ENCODE measurements at regions not wholly inside any gene's neighbourhood (a gene's known extent, or its start where the extent isn't known, plus 50 kb on each side); places are given as distances from the start of the nearest gene placed in this dataset.

DNA sequence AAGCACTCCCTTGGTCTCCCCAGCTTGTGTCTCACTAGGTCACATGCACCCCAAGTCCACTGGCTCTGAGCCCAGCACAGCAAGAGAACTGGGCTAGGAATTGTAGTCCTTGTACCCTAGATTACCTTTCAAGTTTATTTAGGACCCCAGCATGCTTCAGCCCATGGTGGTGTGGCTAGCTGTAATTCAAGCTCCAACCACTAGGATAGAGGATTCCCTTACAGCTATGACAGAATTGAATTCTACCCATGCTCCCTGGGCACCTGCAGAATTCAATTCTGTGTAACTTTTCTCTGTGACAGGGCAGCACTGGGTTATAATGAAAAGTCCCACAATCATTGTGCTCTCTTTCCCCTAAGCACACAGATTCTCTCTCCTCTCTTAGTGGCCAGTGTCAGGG lies 253.8 kb upstream of the DMD start:
- DNase-seq = no peak

DNA sequence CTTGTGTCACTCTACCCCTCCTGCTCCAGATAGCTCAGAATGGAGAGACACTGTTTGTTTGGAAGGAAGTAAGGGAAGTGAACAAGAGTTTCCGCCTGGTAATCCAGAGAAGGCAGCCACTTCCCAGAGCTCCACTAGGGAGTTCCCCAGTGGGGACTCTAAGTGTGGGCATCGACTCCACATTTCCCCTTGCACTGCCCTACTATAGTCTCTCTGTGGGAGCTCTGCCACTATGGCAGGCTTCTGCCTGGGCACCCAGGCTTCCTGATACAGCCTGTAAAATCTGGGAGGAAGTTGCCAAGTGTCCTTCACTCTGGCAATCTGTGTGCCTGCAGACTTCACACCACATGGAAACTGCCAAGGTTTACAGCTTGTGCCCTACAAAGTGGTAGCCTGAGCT lies 245.8 kb upstream of the DMD start:
- no peak for DNase-seq

DNA sequence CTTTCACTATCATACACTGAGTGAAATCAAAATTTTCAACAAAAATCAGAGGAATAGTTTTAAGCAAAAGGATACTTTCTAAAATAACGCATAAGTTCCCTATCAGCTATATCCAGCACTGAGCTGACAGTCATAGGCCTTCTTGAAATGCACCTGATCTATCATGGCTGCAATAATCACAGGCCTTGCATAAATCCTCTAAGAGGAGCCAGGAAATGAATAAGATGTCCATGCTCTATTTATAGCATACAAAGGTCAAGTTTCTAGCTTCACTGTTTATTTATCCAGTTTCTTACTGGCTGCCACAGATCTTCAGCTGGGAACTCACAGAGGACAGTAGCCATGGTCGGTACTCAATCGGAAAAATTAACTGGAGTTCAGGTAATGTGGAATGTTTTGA lies 235.9 kb upstream of the DMD start:
- DNase-seq = no peak

DNA sequence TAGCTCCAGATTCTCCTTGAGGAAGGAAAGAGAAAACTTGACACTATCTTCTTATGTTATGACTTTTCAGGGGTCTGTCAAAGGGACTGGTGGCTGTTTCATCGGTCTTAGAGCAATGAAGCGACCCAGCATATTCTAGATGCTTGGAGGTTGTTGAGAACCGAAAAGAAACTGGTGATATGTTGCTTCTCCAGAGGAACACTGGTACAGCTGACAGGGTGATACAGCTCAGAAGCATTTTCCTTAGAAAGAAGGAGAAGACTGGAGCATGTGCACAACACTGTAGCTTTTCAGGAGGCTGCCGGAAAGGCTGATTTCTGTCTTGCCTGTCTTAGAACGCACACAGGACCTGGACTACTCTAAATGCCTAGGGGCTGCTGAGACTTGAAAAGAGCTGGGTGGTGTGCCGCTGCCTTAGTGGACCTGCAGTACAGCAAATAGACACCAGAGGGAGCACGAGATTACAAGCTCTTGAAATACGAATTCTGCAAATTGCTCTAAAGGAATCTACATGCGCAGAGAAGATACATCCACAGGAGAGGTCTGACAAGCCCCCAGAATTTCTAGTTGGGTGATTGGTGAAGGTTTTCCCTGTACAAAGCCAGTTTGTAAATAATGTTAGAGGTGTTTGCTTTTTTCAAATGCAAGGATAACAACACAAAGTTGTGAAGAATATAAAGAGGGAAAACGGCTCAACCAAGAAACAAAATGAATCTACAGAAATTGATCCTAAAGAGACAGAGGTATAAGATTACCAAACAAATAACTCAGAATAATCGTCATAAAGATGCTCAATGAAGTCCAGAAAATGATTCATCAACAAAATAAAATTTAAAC lies 223.1 kb upstream of the DMD start:
- DNase-seq = peak; percentile 13

DNA sequence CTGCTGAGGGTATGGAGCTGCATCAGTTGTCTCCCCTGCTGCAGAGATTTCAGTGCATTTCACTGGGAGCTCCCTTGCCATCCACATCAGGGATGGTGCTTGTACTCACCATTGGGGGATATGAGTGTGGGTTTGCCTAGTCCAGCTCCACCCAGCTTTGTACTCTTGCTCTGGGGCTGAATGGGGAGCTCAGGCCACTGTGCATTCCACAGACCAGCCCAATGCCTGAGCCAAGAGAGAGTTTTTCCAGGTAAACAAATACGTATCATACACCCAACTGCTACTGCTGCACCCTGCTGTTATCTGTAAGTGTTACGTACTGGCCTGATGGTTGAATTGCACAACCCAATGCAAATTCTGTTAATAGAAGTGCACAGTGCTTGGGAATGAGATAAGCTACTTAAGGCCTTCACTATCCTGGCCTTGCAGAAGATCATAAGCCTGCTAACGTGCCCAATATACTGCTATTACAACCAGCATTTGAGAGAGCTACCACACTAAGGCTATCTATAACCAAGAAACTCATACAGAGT lies 205.0 kb upstream of the DMD start:
- DNase-seq = no peak

DNA sequence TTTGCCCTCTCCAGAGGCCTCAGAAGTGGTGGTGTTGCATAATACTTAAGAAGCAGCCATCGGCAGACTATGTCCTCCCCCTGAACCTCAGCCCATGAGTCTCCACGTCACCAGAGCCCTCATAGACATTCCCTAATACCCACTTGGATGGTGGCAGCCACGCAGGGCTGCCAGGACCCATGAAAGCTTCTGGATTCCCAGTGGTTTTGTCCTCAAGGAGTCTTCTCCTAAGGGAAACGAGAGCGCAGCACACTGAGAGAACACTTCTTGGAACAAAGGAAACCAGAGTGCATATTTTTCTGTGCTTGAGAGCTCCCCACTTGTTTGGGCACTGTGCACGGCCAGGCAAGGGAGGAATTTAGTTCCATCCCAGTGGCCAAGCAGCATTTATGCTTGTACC lies 204.1 kb upstream of the DMD start:
- no peak for DNase-seq

DNA sequence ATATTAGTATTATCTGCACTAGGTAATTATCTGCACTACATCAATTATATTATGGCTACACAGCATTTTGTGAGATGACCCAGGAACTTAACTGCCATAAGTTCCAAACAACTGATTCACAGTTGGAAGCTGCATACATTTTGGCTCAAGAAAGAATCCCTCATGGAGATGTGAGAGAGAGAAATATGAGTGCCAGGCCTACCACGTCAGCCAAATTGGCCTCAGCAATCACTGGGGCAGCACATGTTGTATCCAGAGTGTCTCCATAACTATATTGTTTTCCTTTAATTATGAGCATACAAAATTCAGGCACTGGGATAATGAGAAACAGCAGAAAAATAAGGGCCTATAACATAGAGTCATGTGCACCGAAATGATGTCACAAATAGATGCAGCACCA lies 174.2 kb upstream of the DMD start:
- no peak for DNase-seq

DNA sequence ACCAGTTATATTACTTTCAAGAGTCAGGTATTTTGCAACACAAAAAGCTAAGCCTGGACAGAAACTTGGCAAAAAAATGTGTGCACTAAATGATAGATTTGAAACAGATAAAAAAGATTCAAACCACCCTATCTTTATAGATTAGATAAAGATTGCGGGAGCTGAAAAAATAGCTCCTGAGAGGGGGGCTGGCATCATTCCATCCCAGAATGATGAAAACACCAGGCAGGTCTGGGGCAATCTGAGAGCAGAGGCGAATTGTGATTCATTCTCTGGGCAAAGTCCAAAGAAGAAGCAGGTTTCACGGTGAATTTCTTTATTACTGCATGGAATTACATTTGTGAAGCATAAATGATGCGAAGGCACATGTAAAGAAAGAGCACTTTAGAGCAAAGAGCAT lies 168.5 kb upstream of the DMD start:
- peak; percentile 21 for DNase-seq

DNA sequence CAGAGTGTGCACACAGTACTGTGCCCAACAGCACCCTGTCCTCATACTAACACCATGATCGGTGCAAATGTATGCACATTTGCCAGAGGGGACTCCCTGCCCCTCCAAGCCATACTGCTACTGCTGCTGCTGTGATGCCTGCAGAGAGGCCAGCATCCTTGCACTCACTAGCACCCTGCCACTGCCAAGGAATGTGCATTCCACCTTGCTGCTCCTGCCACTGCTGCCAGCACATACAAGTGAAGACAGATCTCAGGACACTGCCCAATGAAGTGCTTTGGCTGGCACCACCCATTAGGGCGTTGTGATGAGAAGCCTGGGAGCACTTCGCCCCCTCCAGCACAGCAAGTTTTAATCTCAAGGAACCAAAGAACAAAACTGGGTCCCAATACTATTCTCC lies 146.3 kb upstream of the DMD start:
- DNase-seq = no peak

DNA sequence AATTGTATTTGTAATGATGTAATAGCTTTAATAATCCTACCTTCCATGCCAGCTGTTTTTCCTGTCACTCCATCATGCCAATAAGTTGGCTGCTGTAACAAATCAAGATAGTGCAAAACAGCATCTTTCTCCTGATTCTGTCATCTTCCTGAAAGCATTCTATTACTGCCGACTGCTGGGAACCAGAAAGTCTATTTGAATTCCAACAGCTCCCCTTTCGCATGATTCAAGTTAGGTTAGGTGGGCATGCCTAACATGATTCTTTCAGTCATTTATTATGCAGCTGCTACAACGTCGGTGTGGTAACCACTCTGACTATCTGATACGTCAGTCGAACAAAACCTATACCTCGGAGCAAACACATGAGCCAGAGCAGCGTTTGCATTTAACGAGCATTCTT lies 127.9 kb upstream of the DMD start:
- DNase-seq = peak; percentile 23

DNA sequence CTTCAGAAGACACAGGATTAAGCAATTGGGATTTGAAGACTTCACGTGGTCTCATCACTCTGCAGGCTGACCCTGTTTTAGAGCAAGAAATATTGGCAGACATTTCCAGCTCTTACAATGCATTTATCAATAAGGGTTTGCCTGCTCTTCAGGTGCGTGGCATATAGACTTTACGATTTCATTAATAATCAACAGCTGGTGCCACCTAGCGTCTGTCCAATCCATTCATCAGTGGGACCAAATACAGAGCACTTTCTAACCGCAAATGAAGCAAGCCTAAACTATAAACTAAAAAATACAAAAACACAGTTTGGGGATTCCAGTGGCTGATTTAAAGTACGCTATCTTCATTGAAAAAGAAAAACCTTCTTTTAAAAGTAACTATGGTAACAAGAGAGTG lies 125.4 kb upstream of the DMD start:
- peak; percentile 24 for DNase-seq

DNA sequence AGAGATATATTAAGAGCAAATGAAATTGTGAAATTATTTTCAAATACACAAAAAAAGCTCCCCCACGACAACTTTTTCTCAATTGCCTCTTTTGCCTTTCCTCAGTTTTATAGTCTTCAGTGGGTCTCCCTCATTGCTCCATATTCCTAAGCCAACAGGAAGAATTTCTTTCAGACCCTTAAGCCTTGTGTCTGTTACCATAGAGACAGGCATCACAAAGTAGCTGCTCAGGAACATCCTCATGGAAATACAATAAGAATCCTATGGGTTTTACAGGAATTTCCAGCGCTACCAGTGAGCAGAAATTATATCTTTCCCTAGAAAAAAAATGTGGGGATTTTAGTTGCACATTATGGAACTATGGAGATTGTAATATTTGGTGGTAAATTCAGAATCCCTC lies 121.9 kb upstream of the DMD start:
- no peak for DNase-seq

DNA sequence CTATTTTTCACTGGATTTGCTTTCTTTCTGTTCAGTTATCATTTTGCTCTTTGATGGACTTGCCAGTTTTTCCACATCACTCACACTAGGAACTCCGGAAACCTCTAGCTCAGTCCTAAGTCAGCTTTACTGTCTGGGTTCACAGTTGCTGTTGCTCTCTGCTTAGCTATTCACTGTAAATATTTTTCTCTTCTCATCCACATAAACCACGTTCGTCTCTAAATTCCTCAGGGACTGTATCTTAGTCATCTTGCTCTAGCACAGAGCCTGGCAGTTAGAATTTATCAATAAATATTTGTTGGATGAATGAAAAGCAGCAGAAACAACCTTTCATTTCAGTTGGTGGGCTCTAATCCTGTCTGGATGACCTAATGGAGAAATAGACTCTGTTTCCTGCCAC lies 119.4 kb upstream of the DMD start:
- no peak for DNase-seq

DNA sequence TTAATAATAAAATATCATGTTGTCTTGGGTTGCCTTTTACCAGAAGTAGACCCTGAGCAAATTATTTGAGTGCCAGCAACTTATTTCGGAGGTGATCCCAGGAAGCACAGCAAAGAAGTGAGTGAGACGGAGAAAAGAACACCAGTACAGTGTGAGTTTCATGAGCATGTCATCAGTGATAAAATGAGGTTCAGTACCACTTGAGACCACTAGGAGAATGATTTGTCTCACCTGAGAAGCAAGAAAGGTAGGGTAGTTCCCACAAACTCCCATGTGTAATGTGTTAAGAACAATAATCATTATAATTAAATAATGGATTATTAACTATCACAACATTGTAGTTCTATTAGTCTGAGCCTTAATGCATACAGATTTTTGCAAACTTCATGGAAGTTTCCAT lies 112.8 kb upstream of the DMD start:
- no peak for DNase-seq

DNA sequence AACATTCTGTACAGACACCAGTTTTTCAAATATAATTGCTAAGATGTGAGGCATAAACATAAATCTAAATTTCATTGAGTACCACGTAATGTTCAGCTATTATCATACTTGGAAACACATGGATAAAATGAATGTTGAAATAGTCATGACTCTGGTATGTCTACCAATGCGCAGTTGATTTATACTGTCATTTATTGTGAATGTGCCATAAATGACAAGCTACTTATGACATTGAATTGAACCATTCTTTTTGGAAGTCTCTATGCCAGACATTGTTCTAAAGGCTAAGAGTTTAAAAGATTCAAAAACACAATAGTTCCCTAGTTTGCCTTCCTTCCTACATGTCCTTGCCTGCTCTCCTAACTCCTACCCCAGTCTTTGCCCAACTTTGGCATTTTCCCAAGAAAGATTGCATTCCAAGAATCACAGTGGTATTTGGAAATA lies 96.6 kb upstream of the DMD start:
- DNase-seq = peak; percentile 80

DNA sequence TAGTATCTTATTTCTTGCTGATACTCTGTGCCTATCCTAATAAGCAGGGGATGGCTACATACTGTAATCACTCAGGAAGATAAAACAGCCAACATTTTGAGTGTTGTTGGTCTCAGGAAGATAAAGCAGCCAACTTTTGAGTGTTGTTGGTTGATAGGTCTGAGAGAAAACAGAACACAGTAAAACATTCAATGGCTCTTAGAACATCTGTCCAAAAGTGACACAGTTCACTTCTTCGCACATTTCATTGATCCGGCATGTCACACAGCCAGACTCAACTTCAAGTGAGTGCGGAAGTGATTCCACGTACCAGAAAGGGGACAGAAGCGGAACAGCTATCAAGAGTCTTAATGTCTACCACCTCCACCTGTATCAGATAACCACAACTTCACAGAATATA lies 87.3 kb upstream of the DMD start:
- no peak for DNase-seq

DNA sequence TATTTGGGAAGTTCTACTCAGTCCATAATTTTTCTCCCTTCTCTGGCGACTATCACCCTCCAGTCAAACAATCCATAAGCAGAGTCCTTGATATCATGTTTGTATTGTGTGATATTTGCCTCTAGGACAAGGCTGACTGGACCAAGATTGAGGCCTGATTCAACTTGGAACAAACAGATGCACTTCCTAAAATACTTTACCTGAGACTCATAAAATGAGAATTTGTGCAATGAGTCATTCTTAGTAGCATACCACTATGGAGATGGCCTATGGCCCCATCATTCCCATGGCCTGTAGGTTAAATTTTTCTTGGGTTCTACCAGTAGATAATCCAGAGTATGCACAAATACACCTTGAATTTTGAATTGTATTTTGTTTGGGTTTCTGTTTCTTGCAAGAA lies 74.2 kb upstream of the DMD start:
- no peak for DNase-seq

DNA sequence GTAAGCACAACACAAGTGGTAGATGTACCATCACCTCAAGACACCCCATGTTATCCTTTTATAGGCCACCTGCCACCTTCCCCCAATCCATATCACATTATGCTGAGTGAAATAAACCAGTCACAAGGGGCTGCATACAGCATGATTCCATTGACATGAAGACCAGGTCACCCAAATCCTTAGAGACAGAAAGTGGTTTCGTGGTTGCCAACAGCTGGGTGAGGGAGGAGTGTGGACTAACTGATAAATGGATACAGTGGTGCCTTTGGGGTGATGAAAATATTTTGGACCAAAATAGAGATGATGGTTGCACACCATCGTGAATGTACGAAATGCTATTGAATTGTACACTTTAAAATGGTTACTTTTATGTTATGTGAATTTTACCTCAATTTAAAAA lies 65.7 kb upstream of the DMD start:
- no peak for DNase-seq

DNA sequence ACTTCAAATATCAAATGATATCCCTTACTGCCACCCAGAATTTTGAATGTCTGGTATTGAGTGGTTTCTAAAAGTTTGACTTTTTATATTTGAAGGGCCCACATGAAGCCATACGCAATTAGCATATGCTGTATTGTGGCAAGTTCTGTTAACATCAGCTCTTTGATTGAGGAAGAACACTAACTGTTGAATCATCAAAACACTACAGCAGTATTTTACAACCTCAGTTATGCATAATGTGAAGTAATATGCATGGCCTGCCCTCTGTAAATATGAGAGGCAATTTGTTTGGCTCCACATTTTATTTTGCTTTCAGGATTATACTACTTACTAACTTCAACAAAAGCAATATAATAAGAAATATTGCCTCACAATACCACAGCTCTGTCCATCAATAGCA lies 62.2 kb upstream of the DMD start:
- DNase-seq = no peak

DNA sequence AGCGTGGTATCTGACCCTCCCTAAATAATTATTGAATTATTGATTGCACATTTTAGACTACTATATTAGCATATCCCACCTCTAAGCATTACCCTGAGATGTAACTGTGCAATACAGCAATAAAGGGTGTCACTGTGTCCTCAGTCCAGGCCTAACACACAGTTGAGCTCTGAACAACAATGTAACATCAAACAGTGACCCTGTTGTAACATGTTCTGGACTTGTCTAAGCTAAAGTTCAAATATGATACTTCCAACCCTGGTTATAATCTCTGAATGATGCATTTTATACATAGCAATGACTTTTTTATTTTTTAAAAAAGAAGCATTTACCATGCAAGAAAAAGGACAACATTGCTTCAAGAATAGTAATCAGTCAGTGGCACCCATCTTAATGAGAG lies 61.6 kb upstream of the DMD start:
- DNase-seq = no peak
